A673 (cell line): ENCODE measurements at regions not wholly inside any gene's neighbourhood (a gene's known extent, or its start where the extent isn't known, plus 50 kb on each side); places are given as distances from the start of the nearest gene placed in this dataset.

Source experiments
- BruUV-seq: library from RNA; stranded (reverse); fragments of 400-500 nt; replicated peaks from 2 replicates; lab custom pipeline; 2021; lab: Mats Ljungman, UMichigan
- CTCF ChIA-PET: fragments of 300-600 bp; sonication (Branson Sonifier 250); formaldehyde crosslinking; loops from one replicate; lab custom pipeline; 2022; ENCODE audit warnings: antibody characterized with exemption; lab: Charles Lee
- POLR2A ChIA-PET: fragments of 300-600 bp; sonication (Branson Sonifier 250); formaldehyde crosslinking; loops from one replicate; lab custom pipeline; 2022; ENCODE audit warnings: antibody characterized with exemption; ENCODE audit not compliant: low non-redundant PET; lab: Charles Lee
- DNase-seq: peaks from one replicate; pipeline ENCODE4 v3.0.0-alpha.2; 2015; ENCODE audit warnings: low spot score
- H3K27ac ChIP-seq: fragments of 200-600 bp; sonication (generic); 2 replicates; pipeline ENCODE4 v1.5.1; 2016; ENCODE audit warnings: mixed run types, low read depth, mild to moderate bottlenecking, mixed read lengths, antibody characterized with exemption, low read length; ENCODE audit not compliant: poor library complexity, severe bottlenecking
- H3K27me3 ChIP-seq: fragments of 200-600 bp; sonication (generic); replicated peaks from 2 replicates; pipeline ENCODE4 v1.6.1; 2017; ENCODE audit warnings: mixed run types, low read depth, mild to moderate bottlenecking, mixed read lengths, antibody characterized with exemption, low read length; ENCODE audit not compliant: insufficient read depth, poor library complexity
- H3K36me3 ChIP-seq: fragments of 200-600 bp; sonication (generic); 2 replicates; pipeline ENCODE4 v1.6.1; 2016; ENCODE audit warnings: mixed run types, mild to moderate bottlenecking, mixed read lengths, antibody characterized with exemption, low read length; ENCODE audit not compliant: insufficient read depth, poor library complexity, severe bottlenecking
- H3K4me1 ChIP-seq: fragments of 200-600 bp; sonication (generic); 2 replicates; pipeline ENCODE4 v1.6.1; 2017; ENCODE audit warnings: mixed run types, mild to moderate bottlenecking, mixed read lengths, antibody characterized with exemption, low read length; ENCODE audit not compliant: insufficient read depth, poor library complexity, severe bottlenecking
- H3K4me3 ChIP-seq: fragments of 200-600 bp; sonication (generic); 2 replicates; pipeline ENCODE4 v1.5.1; 2016; ENCODE audit warnings: low read depth, mixed run types, mild to moderate bottlenecking, mixed read lengths, low read length; ENCODE audit not compliant: poor library complexity, severe bottlenecking
- H3K9me3 ChIP-seq: fragments of 200-600 bp; sonication (generic); 2 replicates; pipeline ENCODE4 v1.6.1; 2016; ENCODE audit warnings: mixed run types, low read depth, mild to moderate bottlenecking, mixed read lengths, antibody characterized with exemption, low read length; ENCODE audit not compliant: poor library complexity, severe bottlenecking
- EZH2 ChIP-seq: fragments of 200-600 bp; sonication (generic); IDR thresholded peaks from 2 replicates; pipeline ENCODE4 v1.6.1; 2017; ENCODE audit warnings: borderline replicate concordance, low read depth, mild to moderate bottlenecking, mixed read lengths, antibody characterized with exemption, low read length; ENCODE audit not compliant: poor library complexity, severe bottlenecking
- intact Hi-C: fragments of 100-400 bp; cut with micrococcal nuclease; formaldehyde crosslinking; loops from one replicate; pipeline ENCODE4 v1.10.0; 2022; ENCODE audit not compliant: unreplicated experiment
- TF ChIP-seq, protein P1 (sequence below): fragments of 300-800, 200-600 bp; sonication (generic); conservative IDR thresholded peaks from 2 replicates; pipeline ENCODE4 v1.5.1; 2017; ENCODE audit warnings: low read depth, mild to moderate bottlenecking, antibody characterized with exemption, low read length, moderate library complexity, mixed read lengths

DNA sequence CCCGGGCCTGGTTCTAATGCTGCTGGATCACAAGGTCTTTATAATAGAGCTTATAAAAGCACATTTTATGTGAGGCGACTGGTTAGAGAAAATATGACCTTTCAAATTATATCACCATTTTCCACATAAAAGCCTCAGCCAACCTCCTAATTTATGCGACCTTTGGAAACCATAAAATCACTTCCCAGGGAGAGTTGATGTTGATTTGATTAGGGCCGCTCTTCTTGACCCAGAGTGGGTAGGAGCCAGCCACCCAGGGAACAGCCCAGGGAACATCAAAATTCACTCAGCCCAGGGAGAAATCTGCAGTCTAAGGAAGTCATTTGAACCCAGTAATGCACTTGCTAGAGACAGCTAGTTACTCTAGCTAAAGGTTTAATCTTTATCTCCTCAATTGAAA, 79.8 kb upstream of the TENT5A start:
- H3K9me3 ChIP-seq, result no peaks in the 10 kb centered on the region
- intact Hi-C loops, result no loop called here
- TF ChIP-seq, protein P1, sequence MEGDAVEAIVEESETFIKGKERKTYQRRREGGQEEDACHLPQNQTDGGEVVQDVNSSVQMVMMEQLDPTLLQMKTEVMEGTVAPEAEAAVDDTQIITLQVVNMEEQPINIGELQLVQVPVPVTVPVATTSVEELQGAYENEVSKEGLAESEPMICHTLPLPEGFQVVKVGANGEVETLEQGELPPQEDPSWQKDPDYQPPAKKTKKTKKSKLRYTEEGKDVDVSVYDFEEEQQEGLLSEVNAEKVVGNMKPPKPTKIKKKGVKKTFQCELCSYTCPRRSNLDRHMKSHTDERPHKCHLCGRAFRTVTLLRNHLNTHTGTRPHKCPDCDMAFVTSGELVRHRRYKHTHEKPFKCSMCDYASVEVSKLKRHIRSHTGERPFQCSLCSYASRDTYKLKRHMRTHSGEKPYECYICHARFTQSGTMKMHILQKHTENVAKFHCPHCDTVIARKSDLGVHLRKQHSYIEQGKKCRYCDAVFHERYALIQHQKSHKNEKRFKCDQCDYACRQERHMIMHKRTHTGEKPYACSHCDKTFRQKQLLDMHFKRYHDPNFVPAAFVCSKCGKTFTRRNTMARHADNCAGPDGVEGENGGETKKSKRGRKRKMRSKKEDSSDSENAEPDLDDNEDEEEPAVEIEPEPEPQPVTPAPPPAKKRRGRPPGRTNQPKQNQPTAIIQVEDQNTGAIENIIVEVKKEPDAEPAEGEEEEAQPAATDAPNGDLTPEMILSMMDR, result no peak
- TF ChIP-seq EZH2, result no peak

GRCh38 chr6:81831274-81831673, 78.8 kb upstream of the TENT5A start:
- Histone ChIP-seq H3K27me3 (no peaks in the 10 kb centered on the region), H3K9me3 (peaks cover 4% of the 10 kb centered on the region), H3K4me1 (no peaks in the 10 kb centered on the region), H3K27ac (no peak overlapping the region), H3K4me3 (no peak overlapping the region), H3K36me3 (no peaks in the 10 kb centered on the region)
- CTCF ChIA-PET, result no interaction called here
- TF ChIP-seq EZH2, result no peak
- TF ChIP-seq, protein P1, result no peak
- intact Hi-C loops, result no loop called here
- DNase-seq, result no peak
- no TSS peak for BruUV-seq
- POLR2A ChIA-PET, result no interaction called here

More for the DNA sequence above, 79.8 kb upstream of the TENT5A start:
- no peak overlapping the region for H3K4me3 ChIP-seq
- H3K36me3 ChIP-seq, result no peaks in the 10 kb centered on the region
- no peak for DNase-seq
- POLR2A ChIA-PET, result no interaction called here
- H3K4me1 ChIP-seq, result no peaks in the 10 kb centered on the region
- H3K27me3 ChIP-seq, result no peaks in the 10 kb centered on the region
- no TSS peak for BruUV-seq
- CTCF ChIA-PET, result no interaction called here
- no peak overlapping the region for H3K27ac ChIP-seq

- H3K4me1 ChIP-seq, result no peaks in the 10 kb centered on the region
- ChIA-PET POLR2A (no interaction called here), CTCF (no interaction called here)
- peaks cover 5% of the 10 kb centered on the region for H3K9me3 ChIP-seq
- H3K27me3 ChIP-seq, result no peaks in the 10 kb centered on the region
- H3K4me3 ChIP-seq, result no peak overlapping the region
- no peak overlapping the region for H3K27ac ChIP-seq
- H3K36me3 ChIP-seq, result no peaks in the 10 kb centered on the region
- intact Hi-C loops, result loop anchor here (1.0 kb wide), 1 partner anchor 23 kb away; no protein-coding TSS in a partner anchor
- no peak for TF ChIP-seq EZH2
- TF ChIP-seq, protein P1, result no peak
- DNase-seq, result no peak
- BruUV-seq, result no TSS peak
Measured at GRCh38 chr6:81826784-81827183, 74.3 kb upstream of the TENT5A start.
